ENCODE measurements at regions not wholly inside any gene's neighbourhood (a gene's known extent, or its start where the extent isn't known, plus 50 kb on each side); places are given as distances from the start of the nearest gene placed in this dataset.

GRCh38 chrX:137227151-137227550, 193.4 kb upstream of the GPR101 start:
- BruUV-seq (replicated peaks), result no TSS peak
- whole genome bisulfite sequencing (ENCODE audit: insufficient coverage, insufficient replicate concordance, low lambda C conversion rate, missing lambda C conversion rate), result 0% methylated on average over 2 of the region's 2 CpGs

More at GRCh38 chrX:137227151-137227550, 193.4 kb upstream of the GPR101 start:
- POLR2A ChIA-PET, result no interaction called here
- in situ Hi-C loops (cut with MboI), result no loop called here
- no peak for TF ChIP-seq POU2F2 (IDR thresholded peaks at IDR 0.05; ENCODE audit: borderline replicate concordance, low read depth, low read length)
- no peak for TF ChIP-seq NRF1 (conservative IDR thresholded peaks at IDR 0.05; ENCODE audit: low read depth, low read length)
- no peak for TF ChIP-seq BHLHE40 (IDR thresholded peaks at IDR 0.05; ENCODE audit: borderline replicate concordance in 1 of 2, low read depth in 2 of 2, low read length in 1 of 2)
- TF ChIP-seq CUX1 (IDR thresholded peaks at IDR 0.05; ENCODE audit: insufficient replicate concordance, low read depth, low read length), result no peak
- TF ChIP-seq MTA3 (IDR thresholded peaks at IDR 0.05; ENCODE audit: borderline replicate concordance, low read length), result no peak
- TF ChIP-seq ZNF217 (IDR thresholded peaks at IDR 0.05), result no peak
- no peak for TF ChIP-seq FOS (IDR thresholded peaks at IDR 0.05; ENCODE audit: borderline replicate concordance, extremely low read depth, insufficient read length)
- no peak for TF ChIP-seq SRF (IDR thresholded peaks at IDR 0.05; ENCODE audit: low read depth in 2 of 2, low read length in 2 of 2)
- TF ChIP-seq BRCA1 (IDR thresholded peaks at IDR 0.05; ENCODE audit: low read depth, low read length), result no peak
- TF ChIP-seq ZNF592 (IDR thresholded peaks at IDR 0.05), result no peak
- TF ChIP-seq CBFB (IDR thresholded peaks at IDR 0.05; ENCODE audit: low read depth), result no peak
- TF ChIP-seq CHD2 (IDR thresholded peaks at IDR 0.05; ENCODE audit: borderline replicate concordance, low read depth, low read length), result no peak
- CTCF ChIA-PET, result no interaction called here
- no peak for FAIRE-seq
- Histone ChIP-seq H3K9ac (ENCODE audit: control insufficient read depth, insufficient read depth, low read length) (no peak overlapping the region), H3K36me3 (ENCODE audit: control insufficient read depth in 2 of 2, insufficient read depth in 2 of 2, low read length in 1 of 2) (no peaks in the 10 kb centered on the region), H3K4me1 (ENCODE audit: control insufficient read depth, insufficient read depth, low read length) (no peaks in the 10 kb centered on the region), H2AFZ (ENCODE audit: control insufficient read depth, low read depth, low read length) (no peak overlapping the region), H4K20me1 (ENCODE audit: control insufficient read depth, insufficient read depth) (no peaks in the 10 kb centered on the region), H3K27me3 (replicated peaks in 1 of 2; ENCODE audit: control insufficient read depth in 2 of 2, insufficient read depth in 2 of 2, low read length in 1 of 2) (no peaks in the 10 kb centered on the region), H3K79me2 (ENCODE audit: control insufficient read depth, insufficient read depth, low read length) (no peaks in the 10 kb centered on the region), H3K4me2 (ENCODE audit: control insufficient read depth, insufficient read depth) (no peak overlapping the region), H3K9me3 (replicated peaks; ENCODE audit: control insufficient read depth, insufficient read depth, low read length) (no peaks in the 10 kb centered on the region), H3K4me3 (no peak overlapping the region), H3K27ac (ENCODE audit: control insufficient read depth, insufficient read depth) (no peak overlapping the region)
- SMC1A ChIA-PET (ENCODE audit: uncharacterized antibody, unreplicated experiment), result interaction anchor here (0.7 kb wide), 1 partner anchor 34 kb away, joined by 3 read pairs; no protein-coding TSS in a partner anchor
- no peak for DNase-seq (ENCODE audit: low read depth, low spot score)
- ATAC-seq, result no peak
- RAD21 ChIA-PET (ENCODE audit: unreplicated experiment), result no interaction called here
- intact Hi-C loops (cut with micrococcal nuclease; ENCODE audit: unreplicated experiment), result no loop called here
